ENCODE measurements at regions not wholly inside any gene's neighbourhood (a gene's known extent, or its start where the extent isn't known, plus 50 kb on each side); places are given as distances from the start of the nearest gene placed in this dataset.

- TF ChIP-seq TAF15 (IDR thresholded peaks at IDR 0.05; ENCODE audit: low read depth, low read length, poor library complexity, severe bottlenecking) (no peak), ZBED4 (CRISPR knock-in tag; IDR thresholded peaks at IDR 0.05; ENCODE audit: borderline replicate concordance) (no peak; the same call in 1 of the 2 replicates), PRDM10 (CRISPR knock-in tag; IDR thresholded peaks at IDR 0.05; ENCODE audit: low read depth) (peak; percentile 46; the same call in 1 of the 2 replicates), HOXA3 (CRISPR knock-in tag; IDR thresholded peaks at IDR 0.05) (peak; percentile 51; the same call in 1 of the 2 replicates), ZNF574 (CRISPR knock-in tag; IDR thresholded peaks at IDR 0.05) (peak; percentile 35; the same call in 1 of the 2 replicates), PRDM15 (CRISPR knock-in tag; IDR thresholded peaks at IDR 0.05) (no peak), ZNF777 (CRISPR knock-in tag; IDR thresholded peaks at IDR 0.05) (no peak), CBX5 (CRISPR knock-in tag; IDR thresholded peaks at IDR 0.05; ENCODE audit: borderline replicate concordance) (no peak; the same call in 1 of the 2 replicates), ZBTB2 (CRISPR knock-in tag; IDR thresholded peaks at IDR 0.05; ENCODE audit: low read depth) (no peak), IKZF4 (CRISPR knock-in tag; IDR thresholded peaks at IDR 0.05; ENCODE audit: borderline replicate concordance, low read depth, not compliant biosample characterization) (no peak)
These were observed 52.2 kb upstream of the GRAMD2B start (continued) for GRCh38 chr5:126370796-126371718.

Data from HepG2 (cell line).